Thyroid gland (tissue), 4 donors: ENCODE measurements at regions not wholly inside any gene's neighbourhood (a gene's known extent, or its start where the extent isn't known, plus 50 kb on each side); places are given as distances from the start of the nearest gene placed in this dataset.
"Not testable (repeated sequence)": the region's sequence is repeated elsewhere in the genome, so short reads cannot be mapped to it uniquely, and the experiment has no call there.

ENCODE experiments used
- DNase-seq, 2 donors: peaks; one replicate each; pipeline ENCODE4 v3.0.0-alpha.2; 2019
- H3K27ac ChIP-seq, 3 donors: fragments of 200-600 bp; sonication (generic); 1 replicate in 2 of 3; 2 replicates in 1 of 3; pipeline ENCODE4 v1.5.1; 2016 to 2019; ENCODE audit warnings: mild to moderate bottlenecking in 1 of 3, moderate library complexity in 1 of 3
- H3K27me3 ChIP-seq: fragments of 200-600 bp; sonication (generic); one replicate; pipeline ENCODE4 v1.5.1; 2019
- H3K36me3 ChIP-seq, 2 donors: fragments of 200-600 bp; sonication (generic); one replicate each; pipeline ENCODE4 v1.5.1; 2016 to 2019
- H3K4me1 ChIP-seq, 2 donors: fragments of 200-600 bp; sonication (generic); one replicate each; pipeline ENCODE4 v1.5.1; 2017 to 2019
- H3K4me3 ChIP-seq, 3 donors: fragments of 200-600 bp; sonication (generic); replicated peaks in 1 of 3; 1 replicate in 2 of 3; 2 replicates in 1 of 3; pipeline ENCODE4 v1.5.1; 2016; ENCODE audit warnings: mild to moderate bottlenecking in 1 of 3
- H3K9me3 ChIP-seq: fragments of 200-600 bp; sonication (generic); one replicate; pipeline ENCODE4 v1.5.1; 2017
- POLR2A ChIP-seq, 2 donors: fragments of 450-650 bp; IDR thresholded peaks; one replicate each; pipeline ENCODE4 v1.6.1; 2017; ENCODE audit warnings: antibody characterized with exemption in 2 of 2, mild to moderate bottlenecking in 2 of 2, moderate library complexity in 1 of 2
- WGBS, 2 donors: methylation state at CpG; one replicate each; pipeline ENCODE4 v1.1.5; 2017; 5-methylcytosine and 5-hydroxymethylcytosine counted together
- intact Hi-C: fragments of 100-400 bp; cut with DNase I; formaldehyde crosslinking; loops from one replicate; pipeline ENCODE4 v1.15.1; 2023
- TF ChIP-seq, protein P1 (sequence below), 6 experiments: fragments of 200-600 bp in 3 of 6; fragments of 450-650 bp in 3 of 6; sonication (generic) in 3 of 6; IDR thresholded peaks; one replicate each; pipeline ENCODE4 v1.5.1; 2016 to 2019; ENCODE audit warnings: antibody characterized with exemption in 6 of 6, mild to moderate bottlenecking in 2 of 6, inconsistent platforms in 1 of 6, moderate library complexity in 1 of 6

GRCh38 chr4:59455751-59456150, 1744.4 kb upstream of the ADGRL3 start:
- Histone ChIP-seq H3K27me3 (no peaks in the 10 kb centered on the region), H3K4me3 (no peak overlapping the region), H3K27ac (no peak overlapping the region), H3K4me1 (no peaks in the 10 kb centered on the region), H3K9me3 (no peaks in the 10 kb centered on the region), H3K36me3 (no peaks in the 10 kb centered on the region)
- no peak for TF ChIP-seq POLR2A (IDR thresholded peaks at IDR 0.05)
- TF ChIP-seq, protein P1, sequence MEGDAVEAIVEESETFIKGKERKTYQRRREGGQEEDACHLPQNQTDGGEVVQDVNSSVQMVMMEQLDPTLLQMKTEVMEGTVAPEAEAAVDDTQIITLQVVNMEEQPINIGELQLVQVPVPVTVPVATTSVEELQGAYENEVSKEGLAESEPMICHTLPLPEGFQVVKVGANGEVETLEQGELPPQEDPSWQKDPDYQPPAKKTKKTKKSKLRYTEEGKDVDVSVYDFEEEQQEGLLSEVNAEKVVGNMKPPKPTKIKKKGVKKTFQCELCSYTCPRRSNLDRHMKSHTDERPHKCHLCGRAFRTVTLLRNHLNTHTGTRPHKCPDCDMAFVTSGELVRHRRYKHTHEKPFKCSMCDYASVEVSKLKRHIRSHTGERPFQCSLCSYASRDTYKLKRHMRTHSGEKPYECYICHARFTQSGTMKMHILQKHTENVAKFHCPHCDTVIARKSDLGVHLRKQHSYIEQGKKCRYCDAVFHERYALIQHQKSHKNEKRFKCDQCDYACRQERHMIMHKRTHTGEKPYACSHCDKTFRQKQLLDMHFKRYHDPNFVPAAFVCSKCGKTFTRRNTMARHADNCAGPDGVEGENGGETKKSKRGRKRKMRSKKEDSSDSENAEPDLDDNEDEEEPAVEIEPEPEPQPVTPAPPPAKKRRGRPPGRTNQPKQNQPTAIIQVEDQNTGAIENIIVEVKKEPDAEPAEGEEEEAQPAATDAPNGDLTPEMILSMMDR (IDR thresholded peaks at IDR 0.05), result no peak
- DNase-seq, result no peak
- intact Hi-C loops, result no loop called here

- no peak for DNase-seq
- no peak for TF ChIP-seq POLR2A (IDR thresholded peaks at IDR 0.05)
- TF ChIP-seq, protein P1 (IDR thresholded peaks at IDR 0.05), result no peak
- H3K4me1 ChIP-seq, result no peaks in the 10 kb centered on the region
- H3K4me3 ChIP-seq, result no peak overlapping the region
- intact Hi-C loops, result no loop called here
- H3K27me3 ChIP-seq, result no peaks in the 10 kb centered on the region
- WGBS, 2 donors, result 79 to 82% methylated on average over 4 of the region's 4 CpGs
- no peaks in the 10 kb centered on the region for H3K9me3 ChIP-seq
- H3K27ac ChIP-seq, result no peak overlapping the region
- H3K36me3 ChIP-seq, result no peaks in the 10 kb centered on the region
Measured at GRCh38 chr4:59457576-59457975, 1742.5 kb upstream of the ADGRL3 start.

GRCh38 chr4:59484944-59485343, 1715.2 kb upstream of the ADGRL3 start:
- no peaks in the 10 kb centered on the region for H3K4me1 ChIP-seq
- no peaks in the 10 kb centered on the region for H3K27me3 ChIP-seq
- WGBS, 2 donors, result 68 to 88% methylated on average over 1 of the region's 1 CpG
- H3K4me3 ChIP-seq, result no peak overlapping the region
- intact Hi-C loops, result no loop called here
- H3K27ac ChIP-seq, result no peak overlapping the region
- H3K36me3 ChIP-seq, result no peaks in the 10 kb centered on the region
- no peak for TF ChIP-seq POLR2A (IDR thresholded peaks at IDR 0.05)
- TF ChIP-seq, protein P1 (IDR thresholded peaks at IDR 0.05), result no peak
- peaks cover 6% of the 10 kb centered on the region for H3K9me3 ChIP-seq
- no peak for DNase-seq

GRCh38 chr4:59500103-59500502, 1700.0 kb upstream of the ADGRL3 start:
- Histone ChIP-seq H3K27ac (no peak overlapping the region), H3K27me3 (no peaks in the 10 kb centered on the region), H3K4me3 (no peak overlapping the region), H3K4me1 (no peaks in the 10 kb centered on the region), H3K36me3 (no peaks in the 10 kb centered on the region), H3K9me3 (no peaks in the 10 kb centered on the region)
- DNase-seq, result no peak
- TF ChIP-seq, protein P1 (IDR thresholded peaks at IDR 0.05), result no peak
- no peak for TF ChIP-seq POLR2A (IDR thresholded peaks at IDR 0.05)
- 95% methylated on average over 2 of the region's 2 CpGs for WGBS, 2 donors
- intact Hi-C loops, result no loop called here

- Histone ChIP-seq H3K4me3 (no peak overlapping the region), H3K4me1 (no peaks in the 10 kb centered on the region), H3K36me3 (no peaks in the 10 kb centered on the region), H3K27me3 (no peaks in the 10 kb centered on the region), H3K27ac (no peak overlapping the region), H3K9me3 (no peaks in the 10 kb centered on the region)
- TF ChIP-seq POLR2A (IDR thresholded peaks at IDR 0.05), result no peak
- TF ChIP-seq, protein P1 (IDR thresholded peaks at IDR 0.05), result no peak
- intact Hi-C loops, result no loop called here
- no peak for DNase-seq
- WGBS, 2 donors, result 56 to 83% methylated on average over 1 of the region's 1 CpG
Measured at GRCh38 chr4:59503731-59504130, 1696.4 kb upstream of the ADGRL3 start.

GRCh38 chr4:59511809-59512208, 1688.3 kb upstream of the ADGRL3 start:
- H3K27ac ChIP-seq, H3K4me1 ChIP-seq, H3K9me3 ChIP-seq, intact Hi-C loops, H3K4me3 ChIP-seq, H3K36me3 ChIP-seq, DNase-seq, H3K27me3 ChIP-seq: not testable (repeated sequence)
- WGBS, 2 donors, result 85 to 93% methylated on average over 11 of the region's 11 CpGs
